ENCODE measurements at regions not wholly inside any gene's neighbourhood (a gene's known extent, or its start where the extent isn't known, plus 50 kb on each side); places are given as distances from the start of the nearest gene placed in this dataset.
"Not testable (repeated sequence)": the region's sequence is repeated elsewhere in the genome, so short reads cannot be mapped to it uniquely, and the experiment has no call there.

DNA sequence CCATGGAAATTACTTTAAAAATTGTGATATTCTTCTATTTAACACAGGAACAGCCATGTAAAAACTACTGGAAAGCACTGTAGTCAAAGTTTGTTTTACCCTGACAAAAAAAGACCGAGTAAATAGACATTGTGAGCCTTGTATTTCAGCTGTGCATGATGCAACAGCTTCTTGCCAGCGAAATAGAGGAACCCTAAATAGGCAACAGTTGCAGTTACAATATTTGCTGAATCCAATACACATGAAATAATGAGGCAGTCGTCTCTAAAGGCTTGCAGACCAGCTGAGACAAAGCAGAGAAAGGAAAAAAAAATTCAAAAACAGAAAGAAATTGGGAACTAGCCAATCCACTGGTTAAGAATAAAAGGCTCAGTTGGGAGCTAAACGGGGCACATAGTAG lies 1001.1 kb downstream of the OLFM4 start:
- no peak overlapping the region for H3K27ac ChIP-seq
- no peaks in the 10 kb centered on the region for H3K36me3 ChIP-seq
- peaks cover 0 to 25% (median 5%) of the 10 kb centered on the region in 12 donors for H3K9me3 ChIP-seq
- intact Hi-C loops (cut with DNase I): no loop called here
- ATAC-seq (no peak), DNase-seq (no peak)
- TF ChIP-seq CTCF (IDR thresholded peaks at IDR 0.05) (no peak), POLR2A (IDR thresholded peaks at IDR 0.05) (no peak)
- no peaks in the 10 kb centered on the region for H3K27me3 ChIP-seq
- H3K4me1 ChIP-seq: no peaks in the 10 kb centered on the region
- no peak overlapping the region for H3K4me3 ChIP-seq
- WGBS, 4 donors: 57 to 67% (median 60%) methylated on average over 4 of the region's 4 CpGs

- Histone ChIP-seq H3K27me3 (no peaks in the 10 kb centered on the region), H3K4me1 (no peaks in the 10 kb centered on the region), H3K27ac (no peak overlapping the region), H3K4me3 (no peak overlapping the region), H3K9me3 (peaks cover 0 to 6% (median 1%) of the 10 kb centered on the region in 12 donors), H3K36me3 (no peaks in the 10 kb centered on the region)
- ATAC-seq: no peak
- no peak for TF ChIP-seq CTCF (IDR thresholded peaks at IDR 0.05)
- TF ChIP-seq POLR2A (IDR thresholded peaks at IDR 0.05): no peak
- intact Hi-C loops (cut with DNase I): no loop called here
- DNase-seq: no peak
- 75 to 88% (median 80%) methylated on average over 4 to 6 of the region's 6 CpGs for whole genome bisulfite sequencing, 4 donors
Observed at GRCh38 chr13:54033323-54033861, 1004.8 kb downstream of the OLFM4 start.

GRCh38 chr13:54034047-54034446 lies 1005.4 kb downstream of the OLFM4 start:
- Histone ChIP-seq H3K4me1 (no peaks in the 10 kb centered on the region), H3K9me3 (peaks cover 0 to 6% (median 0%) of the 10 kb centered on the region in 12 donors), H3K27me3 (no peaks in the 10 kb centered on the region), H3K36me3 (no peaks in the 10 kb centered on the region), H3K27ac (no peak overlapping the region), H3K4me3 (no peak overlapping the region)
- 94 to 96% (median 95%) methylated on average over 2 of the region's 2 CpGs for WGBS, 4 donors
- no peak for TF ChIP-seq POLR2A (IDR thresholded peaks at IDR 0.05)
- TF ChIP-seq CTCF (IDR thresholded peaks at IDR 0.05): no peak
- intact Hi-C loops (cut with DNase I): no loop called here
- DNase-seq (no peak), ATAC-seq (no peak)

DNA sequence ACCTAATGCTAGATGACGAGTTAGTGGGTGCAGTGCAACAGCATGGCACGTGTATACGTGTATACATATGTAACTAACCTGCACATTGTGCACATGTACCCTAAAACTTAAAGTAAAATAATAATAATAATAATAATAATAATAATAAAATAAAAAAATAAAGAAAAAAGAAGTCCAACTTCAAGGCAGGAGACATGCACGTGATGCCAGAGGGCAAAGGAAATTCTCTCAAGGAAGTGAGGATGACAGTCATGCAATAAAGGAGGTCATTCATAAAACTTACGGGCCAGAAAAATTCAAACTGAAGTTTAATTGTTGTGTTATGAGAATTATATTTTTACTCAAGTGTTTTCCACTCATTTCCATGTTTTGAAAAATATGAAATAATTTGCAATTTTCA lies 1028.8 kb downstream of the OLFM4 start:
- H3K36me3 ChIP-seq; intact Hi-C loops (cut with DNase I); H3K9me3 ChIP-seq; H3K4me1 ChIP-seq; H3K4me3 ChIP-seq; DNase-seq; H3K27me3 ChIP-seq; ATAC-seq; H3K27ac ChIP-seq: not testable (repeated sequence)
- WGBS, 4 donors: 78 to 87% (median 84%) methylated on average over 5 of the region's 5 CpGs

DNA sequence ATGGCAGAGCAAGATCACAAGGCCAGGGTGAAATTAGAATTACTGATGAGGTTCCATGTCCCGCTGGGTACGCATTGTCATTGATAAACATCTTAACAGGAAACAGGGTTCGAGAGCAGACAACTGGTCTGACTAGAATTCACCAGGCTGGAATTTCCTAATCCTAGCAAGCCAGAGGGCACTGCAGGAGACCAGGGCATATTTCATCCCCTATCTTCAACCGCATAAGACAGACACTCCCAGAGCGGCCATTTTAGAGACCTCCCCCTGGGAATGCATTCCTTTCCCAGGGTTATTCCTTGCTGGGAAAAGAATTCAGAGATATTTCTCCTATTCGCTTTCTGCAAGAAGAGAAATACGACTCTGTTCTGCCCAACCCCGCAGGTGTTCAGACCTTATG lies 1041.3 kb downstream of the OLFM4 start:
- peaks cover 0 to 24% (median 5%) of the 10 kb centered on the region in 12 donors for H3K9me3 ChIP-seq
- H3K4me3 ChIP-seq; H3K27ac ChIP-seq; H3K4me1 ChIP-seq; H3K36me3 ChIP-seq; H3K27me3 ChIP-seq; intact Hi-C loops (cut with DNase I); ATAC-seq; DNase-seq: not testable (repeated sequence)
- WGBS, 4 donors: 82 to 86% (median 84%) methylated on average over 8 of the region's 8 CpGs

All from heart left ventricle (tissue), 16 donors.